Right renal cortex interstitium (tissue), 3 donors: ENCODE measurements at regions not wholly inside any gene's neighbourhood (a gene's known extent, or its start where the extent isn't known, plus 50 kb on each side); places are given as distances from the start of the nearest gene placed in this dataset.

Experiments used
- DNase-seq, 3 donors: peaks; one replicate each; pipeline ENCODE4 v3.0.0-alpha.2; 2013; ENCODE audit warnings: low read depth in 3 of 3, low spot score in 2 of 3

DNA sequence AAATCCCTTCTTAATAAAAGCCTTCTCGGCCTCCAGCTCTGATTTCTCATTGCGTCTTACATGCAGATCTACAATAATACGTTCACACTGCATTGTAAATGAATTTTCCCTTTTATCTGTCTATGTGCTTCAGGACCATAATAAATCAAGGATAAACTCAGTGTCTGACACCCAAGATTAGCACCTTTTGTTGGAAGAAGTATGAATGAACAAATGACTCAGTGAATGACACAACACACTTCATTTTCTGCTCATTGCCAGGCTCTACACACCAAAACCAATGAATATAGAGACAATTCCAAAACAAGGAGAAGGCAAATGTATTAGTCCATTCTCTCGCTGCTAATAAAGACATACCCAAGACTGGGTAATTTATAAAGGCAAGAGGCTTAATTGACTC, 1224.4 kb downstream of the EFNB2 start:
- DNase-seq, result no peak

DNA sequence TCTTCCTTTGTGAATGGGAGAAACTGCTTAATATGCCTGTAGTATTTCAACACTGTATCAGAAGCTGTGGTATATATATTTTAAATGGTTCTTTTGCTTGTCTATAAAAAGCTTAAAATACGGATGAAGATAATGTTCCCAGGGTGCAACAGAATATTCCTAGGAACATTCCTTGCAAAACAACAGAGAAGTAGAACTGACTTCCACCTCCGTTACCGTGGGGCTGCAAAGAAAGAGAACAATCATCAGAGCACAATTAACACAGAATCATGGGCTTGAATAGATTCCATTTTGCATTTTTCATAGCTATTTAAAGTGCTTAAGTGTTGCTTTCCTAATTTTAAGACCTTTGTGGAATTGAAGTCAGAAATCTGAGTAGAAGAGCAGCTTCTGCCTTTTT, 1227.7 kb downstream of the EFNB2 start:
- no peak for DNase-seq

- DNase-seq, result no peak
These were observed 1237.6 kb downstream of the EFNB2 start for GRCh38 chr13:105297839-105298238.

GRCh38 chr13:105291987-105292386, 1243.5 kb downstream of the EFNB2 start:
- no peak for DNase-seq

DNA sequence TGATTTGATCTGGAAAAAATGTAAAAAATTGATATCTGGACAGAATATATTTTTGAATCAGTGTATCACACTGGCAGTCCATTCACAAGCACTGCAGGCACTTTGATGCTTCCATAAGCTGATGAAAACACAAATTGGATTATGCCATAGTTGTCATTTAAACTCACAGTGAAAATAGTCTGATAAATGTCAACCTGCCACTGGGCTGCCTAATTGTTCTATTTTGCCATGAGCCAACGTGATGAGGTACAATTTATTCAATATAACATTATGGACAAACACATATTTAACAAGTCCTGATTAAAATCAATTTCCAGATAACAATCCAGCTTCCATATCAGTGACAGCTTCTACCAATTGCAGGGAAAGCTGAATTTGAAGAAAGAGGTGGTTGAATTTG, 1244.9 kb downstream of the EFNB2 start:
- DNase-seq, result no peak

- DNase-seq, result no peak
These were observed 1249.9 kb downstream of the EFNB2 start for GRCh38 chr13:105285526-105285925.

- no peak for DNase-seq
These were observed 1252.8 kb downstream of the EFNB2 start for GRCh38 chr13:105282406-105283285.

DNA sequence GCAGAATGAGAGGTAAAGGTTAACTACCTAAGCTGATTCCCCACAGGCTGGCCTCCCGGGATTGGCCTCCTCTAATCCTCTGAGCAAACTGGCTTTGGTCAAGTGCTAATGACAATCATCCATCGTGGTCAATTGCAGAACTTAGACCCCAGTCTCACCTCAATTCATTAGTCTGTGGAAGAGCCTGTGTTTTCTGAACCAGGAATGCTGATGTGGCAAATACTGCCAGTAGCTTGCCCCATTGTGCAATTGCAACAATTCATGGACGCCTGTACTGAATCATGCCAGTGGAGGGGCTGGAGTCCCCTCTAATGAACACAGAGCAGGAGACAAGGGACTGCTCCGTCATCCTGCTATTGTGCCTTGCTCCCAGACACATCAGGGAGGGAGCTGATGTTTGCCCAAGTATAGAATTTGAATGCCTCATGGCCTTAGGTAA, 1256.5 kb downstream of the EFNB2 start:
- DNase-seq, result no peak

DNA sequence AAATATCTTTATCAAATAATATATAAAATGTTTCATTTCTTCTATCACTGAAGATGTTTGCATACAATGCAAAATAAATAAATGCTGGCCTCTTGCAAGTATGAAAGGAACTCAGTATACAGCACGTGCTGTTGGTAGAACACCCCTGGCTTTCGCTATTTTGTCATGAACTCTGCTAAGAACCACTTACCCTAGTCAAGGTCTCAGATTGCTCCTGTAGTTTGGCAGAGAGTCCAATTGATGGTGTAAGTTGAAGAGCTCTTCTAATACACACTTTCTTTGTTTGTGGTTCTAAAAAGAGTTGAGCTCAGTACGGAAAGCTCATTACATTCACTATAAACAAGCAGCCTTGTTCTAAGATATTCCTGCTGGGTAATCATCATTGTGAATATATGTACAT, 1258.9 kb downstream of the EFNB2 start:
- no peak for DNase-seq

DNA sequence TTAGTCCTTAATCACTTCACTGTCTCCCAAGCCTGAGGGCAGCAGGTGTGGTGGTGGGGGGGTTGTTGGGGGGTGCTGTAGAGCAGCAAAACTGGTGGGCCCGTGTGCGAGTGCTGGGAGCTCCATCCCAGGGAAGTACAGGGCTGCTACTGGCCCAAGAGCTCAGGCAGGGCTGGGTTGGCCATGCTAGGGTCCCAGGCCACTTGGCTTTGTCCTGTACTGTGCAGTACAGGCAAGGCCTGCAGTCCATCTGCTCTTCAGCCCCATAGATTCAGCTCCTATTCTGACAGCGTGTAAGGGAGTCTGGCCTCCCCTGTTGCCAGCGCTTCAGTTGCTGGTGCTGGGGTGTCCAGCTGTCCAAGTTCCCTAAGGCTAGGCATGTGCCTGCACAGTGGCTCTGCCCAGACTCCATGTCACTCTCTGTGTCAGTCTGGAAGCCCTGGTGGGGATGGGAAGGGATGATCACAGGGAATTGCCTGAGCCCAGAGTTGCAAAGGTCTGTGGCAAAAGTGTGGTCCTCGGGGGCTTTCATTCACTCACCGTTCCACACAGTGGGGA, 1261.7 kb downstream of the EFNB2 start:
- no peak for DNase-seq

DNA sequence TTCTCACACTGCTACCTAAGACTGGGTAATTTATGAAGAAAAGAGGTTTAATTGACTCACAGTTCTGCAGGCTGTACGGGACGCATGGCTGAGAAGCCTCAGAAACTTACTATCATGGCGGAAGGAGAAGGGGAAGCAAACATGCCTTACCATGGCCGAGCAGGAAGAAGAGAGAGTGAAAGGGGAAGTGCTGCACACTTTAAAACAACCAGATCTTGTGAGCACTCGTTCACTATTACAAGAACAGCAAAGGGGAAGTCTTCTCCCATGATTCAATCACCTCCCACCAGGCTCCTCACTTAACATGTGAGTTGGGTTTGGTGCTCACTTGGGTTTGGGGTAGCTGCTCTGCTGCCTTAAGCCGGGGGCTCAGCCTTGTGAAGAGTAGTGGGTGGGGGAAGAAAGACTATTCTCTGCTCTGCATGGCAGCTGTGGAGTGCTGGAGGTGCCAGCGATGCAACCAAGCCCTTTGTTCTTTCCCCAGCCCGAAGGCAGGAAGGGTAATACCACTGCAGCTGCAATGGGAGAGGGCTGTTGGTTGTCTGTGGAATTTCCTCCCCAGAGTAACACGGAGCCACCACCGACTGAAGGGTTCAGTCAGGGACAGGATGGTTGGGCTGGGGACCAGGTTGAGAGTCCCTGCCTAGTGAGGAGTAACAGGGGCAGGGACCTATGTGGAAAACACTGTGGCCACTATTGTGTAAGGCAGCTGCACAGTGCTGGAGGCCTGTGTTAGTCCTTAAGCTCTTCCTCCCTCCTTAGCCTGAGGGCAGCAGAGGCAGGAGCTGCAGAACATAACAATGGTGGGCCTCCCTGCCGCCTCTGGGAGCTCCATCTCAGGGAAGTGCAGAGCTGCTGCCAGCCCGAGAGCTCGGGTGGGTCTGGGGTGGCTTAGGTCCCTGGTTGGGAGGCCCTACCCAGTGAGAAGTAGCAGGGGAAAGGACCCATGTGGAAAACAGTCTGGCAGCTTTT, 1262.5 kb downstream of the EFNB2 start:
- no peak for DNase-seq

DNA sequence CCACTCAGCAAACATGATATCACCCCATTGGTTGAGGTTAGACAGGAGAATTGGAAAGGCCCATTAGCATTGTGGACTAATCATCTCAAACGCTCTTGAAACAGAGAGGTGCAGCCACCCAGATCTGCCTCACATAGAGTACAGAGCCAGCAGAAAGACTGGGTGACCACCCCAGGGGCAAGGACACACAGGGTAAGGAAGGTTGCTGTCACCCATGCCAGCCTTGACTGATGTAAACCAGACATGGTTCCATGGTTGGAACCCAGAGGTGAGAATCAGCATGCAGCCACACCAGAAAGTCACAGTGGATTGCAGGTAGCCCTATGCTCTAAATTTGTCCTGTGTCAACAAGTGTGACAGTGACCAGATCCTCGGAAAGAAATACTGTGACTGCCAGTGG, 1268.8 kb downstream of the EFNB2 start:
- no peak for DNase-seq

- DNase-seq, result no peak
These were observed 1272.9 kb downstream of the EFNB2 start for GRCh38 chr13:105262579-105262978.

GRCh38 chr13:105259426-105259825, 1276.0 kb downstream of the EFNB2 start:
- DNase-seq, result no peak

- no peak for DNase-seq
These were observed 1280.0 kb downstream of the EFNB2 start for GRCh38 chr13:105255472-105255871.

DNA sequence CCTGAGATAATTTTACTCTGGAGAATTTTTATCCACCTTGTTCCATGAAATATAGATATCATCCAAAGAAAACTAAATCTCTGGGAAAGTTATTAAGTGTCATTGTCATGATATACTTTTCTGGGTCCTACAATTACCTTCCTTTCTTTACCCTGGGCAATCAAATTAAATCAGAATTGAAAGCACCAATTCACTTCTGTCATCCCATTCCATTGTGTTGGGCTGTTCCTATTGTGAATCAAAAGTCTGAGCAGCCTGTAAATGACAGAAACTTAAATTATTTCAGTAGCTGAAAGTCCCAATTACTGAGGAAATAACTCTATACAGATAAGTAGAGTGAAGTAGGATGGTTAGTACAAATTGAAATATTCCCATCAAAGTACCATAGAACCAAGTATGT, 1284.2 kb downstream of the EFNB2 start:
- DNase-seq, result no peak

- DNase-seq, result no peak
These were observed 1287.6 kb downstream of the EFNB2 start for GRCh38 chr13:105247830-105248229.

GRCh38 chr13:105240371-105240770, 1295.1 kb downstream of the EFNB2 start:
- no peak for DNase-seq

- peak in 1 of 3 donors; percentile 10 for DNase-seq
These were observed 1303.0 kb downstream of the EFNB2 start for GRCh38 chr13:105232439-105232838.

GRCh38 chr13:105232006-105232405, 1303.5 kb downstream of the EFNB2 start:
- no peak for DNase-seq

DNA sequence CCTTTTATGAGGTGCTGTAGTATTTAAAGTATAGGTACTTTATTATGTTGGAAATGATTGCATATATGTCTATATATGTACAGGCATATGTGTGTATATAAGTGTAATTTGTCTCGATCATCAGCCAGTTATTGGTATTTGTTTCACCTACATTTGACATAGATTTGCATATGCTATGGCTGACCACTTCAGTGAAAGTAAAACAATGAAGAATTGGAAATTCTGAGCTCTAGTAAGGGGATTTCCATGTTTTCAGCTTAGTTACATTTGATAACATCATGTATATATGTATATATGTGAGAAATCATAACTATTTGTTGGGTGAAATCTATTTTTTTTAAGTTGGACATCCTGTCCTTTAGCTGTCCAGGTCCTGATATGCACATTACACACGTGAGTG, 1303.9 kb downstream of the EFNB2 start:
- DNase-seq, result no peak
